Gastrocnemius medialis (tissue), 4 donors: ENCODE measurements at regions not wholly inside any gene's neighbourhood (a gene's known extent, or its start where the extent isn't known, plus 50 kb on each side); places are given as distances from the start of the nearest gene placed in this dataset.

Experiments used
- POLR2A ChIP-seq, 2 donors: fragments of 450-650 bp; IDR thresholded peaks; one replicate each; pipeline ENCODE4 v1.6.1; 2017; ENCODE audit warnings: antibody characterized with exemption in 2 of 2, mild to moderate bottlenecking in 2 of 2, moderate library complexity in 2 of 2
- TF ChIP-seq, protein P1 (sequence below), 5 experiments: fragments of 450-650 bp in 3 of 5; fragments of 200-600 bp in 2 of 5; sonication (generic) in 2 of 5; IDR thresholded peaks in 4 of 5; conservative IDR thresholded peaks in 1 of 5; 1 replicate in 4 of 5; 2 replicates in 1 of 5; pipeline ENCODE4 v1.5.1; 2016 to 2019; ENCODE audit warnings: antibody characterized with exemption in 5 of 5, mild to moderate bottlenecking in 3 of 5, moderate library complexity in 3 of 5

DNA sequence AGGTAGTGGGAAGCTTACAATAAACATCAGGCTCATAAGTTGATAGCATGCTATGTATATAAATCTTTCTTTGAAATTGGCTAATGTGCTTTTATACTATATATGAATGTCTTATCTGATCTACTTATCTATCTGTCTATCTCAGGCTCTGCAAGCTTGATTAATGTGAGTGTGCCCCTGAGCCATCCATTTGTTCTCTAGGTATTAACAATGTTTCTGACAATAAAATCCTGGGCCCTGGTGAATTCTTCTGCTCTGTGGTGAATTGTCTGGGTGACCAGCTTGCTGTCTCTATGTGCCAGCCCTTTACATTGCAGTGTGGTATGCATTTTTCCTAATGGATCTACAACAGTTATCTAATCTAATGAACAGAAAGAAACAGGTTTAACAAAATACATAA, 295.9 kb downstream of the HRH4 start:
- TF ChIP-seq, protein P1, sequence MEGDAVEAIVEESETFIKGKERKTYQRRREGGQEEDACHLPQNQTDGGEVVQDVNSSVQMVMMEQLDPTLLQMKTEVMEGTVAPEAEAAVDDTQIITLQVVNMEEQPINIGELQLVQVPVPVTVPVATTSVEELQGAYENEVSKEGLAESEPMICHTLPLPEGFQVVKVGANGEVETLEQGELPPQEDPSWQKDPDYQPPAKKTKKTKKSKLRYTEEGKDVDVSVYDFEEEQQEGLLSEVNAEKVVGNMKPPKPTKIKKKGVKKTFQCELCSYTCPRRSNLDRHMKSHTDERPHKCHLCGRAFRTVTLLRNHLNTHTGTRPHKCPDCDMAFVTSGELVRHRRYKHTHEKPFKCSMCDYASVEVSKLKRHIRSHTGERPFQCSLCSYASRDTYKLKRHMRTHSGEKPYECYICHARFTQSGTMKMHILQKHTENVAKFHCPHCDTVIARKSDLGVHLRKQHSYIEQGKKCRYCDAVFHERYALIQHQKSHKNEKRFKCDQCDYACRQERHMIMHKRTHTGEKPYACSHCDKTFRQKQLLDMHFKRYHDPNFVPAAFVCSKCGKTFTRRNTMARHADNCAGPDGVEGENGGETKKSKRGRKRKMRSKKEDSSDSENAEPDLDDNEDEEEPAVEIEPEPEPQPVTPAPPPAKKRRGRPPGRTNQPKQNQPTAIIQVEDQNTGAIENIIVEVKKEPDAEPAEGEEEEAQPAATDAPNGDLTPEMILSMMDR (IDR thresholded peaks at IDR 0.05 in 4 of 5, conservative IDR thresholded peaks at IDR 0.05 in 1 of 5), result no peak
- no peak for TF ChIP-seq POLR2A (IDR thresholded peaks at IDR 0.05)
